HepG2 (cell line): ENCODE measurements at regions not wholly inside any gene's neighbourhood (a gene's known extent, or its start where the extent isn't known, plus 50 kb on each side); places are given as distances from the start of the nearest gene placed in this dataset.

Experiments
- ATAC-seq: fragments of 200-7000 bp; cut with Tn5 transposase; 3 replicates; pipeline ENCODE4 v1.9.1; 2020; ENCODE audit warnings: mild to moderate bottlenecking, moderate library complexity
- BruUV-seq: library from RNA; stranded (reverse); fragments of 400-500 nt; replicated peaks from 2 replicates; lab custom pipeline; 2021; lab: Mats Ljungman, UMichigan
- CTCF ChIA-PET: fragments of 300-600 bp; formaldehyde crosslinking; extraction: SDS; loops from one replicate; lab custom pipeline; 2021; ENCODE audit warnings: low total read pairs, inconsistent platforms, low intra/inter-chr PET ratio; lab: Yijun Ruan, JAX
- POLR2A ChIA-PET: fragments of 350-600 bp; sonication (Branson Sonifier 250); formaldehyde crosslinking; loops from one replicate; lab custom pipeline; 2020; ENCODE audit warnings: antibody characterized with exemption, inconsistent platforms; lab: Yijun Ruan, JAX
- DNase-seq: peaks from one replicate; pipeline ENCODE4 v3.0.0-alpha.2; 2015; ENCODE audit warnings: low spot score
- FAIRE-seq: peaks from 3 replicates; lab custom pipeline; 2011; peaks lifted over from hg19 to GRCh38; lab: Jason Lieb, UNC
- H2AFZ ChIP-seq: one replicate; pipeline ENCODE4 v1.6.1; 2011; ENCODE audit warnings: low read length, inconsistent platforms
- H3K27ac ChIP-seq: fragments of 300-600 bp; 3 replicates; pipeline ENCODE4 v1.8.0; 2011; ENCODE audit warnings: mixed run types, mild to moderate bottlenecking, mixed read lengths, low read length, inconsistent platforms; ENCODE audit not compliant: insufficient read depth; ENCODE audit errors: extremely low read length
- H3K27me3 ChIP-seq, 2 experiments: fragments of 200-600 bp in 1 of 2; 2 replicates in 1 of 2; 3 replicates in 1 of 2; pipeline versions ENCODE4 v1.6.0 to v1.8.0; 2011; ENCODE audit warnings: low read length in 2 of 2, mild to moderate bottlenecking in 2 of 2, moderate library complexity in 2 of 2, inconsistent platforms in 1 of 2; ENCODE audit not compliant: insufficient read depth in 2 of 2, control insufficient read depth in 1 of 2
- H3K36me3 ChIP-seq, 2 experiments: fragments of 200-600 bp in 1 of 2; replicated peaks in 1 of 2; 2 replicates in 1 of 2; 3 replicates in 1 of 2; pipeline versions ENCODE4 v1.5.1 to v1.8.0; 2011; ENCODE audit warnings: low read length in 2 of 2, inconsistent platforms in 1 of 2; ENCODE audit not compliant: insufficient read depth in 2 of 2, control insufficient read depth in 1 of 2
- H3K4me1 ChIP-seq: 2 replicates; pipeline ENCODE4 v1.5.1; 2012; ENCODE audit warnings: low read length, inconsistent platforms; ENCODE audit not compliant: insufficient read depth
- H3K4me2 ChIP-seq: 2 replicates; pipeline ENCODE4 v1.6.0; 2011; ENCODE audit warnings: low read depth, low read length, inconsistent platforms
- H3K4me3 ChIP-seq, 3 experiments: fragments of 200-600 bp in 1 of 3; sonication (generic), shearing (Covaris generic) in 1 of 3; replicated peaks in 1 of 3; 2 replicates each; pipeline ENCODE4 v1.5.1; 2011 to 2016; ENCODE audit warnings: low read length in 3 of 3, inconsistent platforms in 2 of 3, low read depth in 2 of 3, mild to moderate bottlenecking in 2 of 3, control low read depth in 1 of 3, mixed read lengths in 1 of 3; ENCODE audit not compliant: insufficient read depth in 1 of 3
- H3K79me2 ChIP-seq: one replicate; pipeline ENCODE4 v1.6.1; 2011; ENCODE audit warnings: low read length, inconsistent platforms; ENCODE audit not compliant: insufficient read depth
- H3K9ac ChIP-seq: 2 replicates; pipeline ENCODE4 v1.6.0; 2011; ENCODE audit warnings: mild to moderate bottlenecking, low read depth, low read length, inconsistent platforms; ENCODE audit not compliant: insufficient read depth
- H3K9me3 ChIP-seq: 2 replicates; pipeline ENCODE4 v1.5.1; 2012; ENCODE audit warnings: mild to moderate bottlenecking, low read length
- H4K20me1 ChIP-seq: 2 replicates; pipeline ENCODE4 v1.6.0; 2011; ENCODE audit warnings: inconsistent platforms, mild to moderate bottlenecking, low read length, moderate library complexity; ENCODE audit not compliant: insufficient read depth
- RFX3 ChIP-seq: IDR thresholded peaks from 2 replicates; pipeline ENCODE4 v1.6.1; 2016; ENCODE audit warnings: missing biosample characterization, missing genetic modification reagents
- RXRA ChIP-seq: sonication (generic); formaldehyde crosslinking; IDR thresholded peaks from 2 replicates; pipeline ENCODE4 v1.5.1; 2020; ENCODE audit warnings: missing genetic modification reagents
- TCF12 ChIP-seq, 2 experiments: fragments of 450-650 bp in 1 of 2; sonication (generic) in 1 of 2; formaldehyde crosslinking in 1 of 2; IDR thresholded peaks; 2 replicates each; pipeline versions ENCODE4 v1.6.1 to v1.8.0; 2017 to 2022; ENCODE audit warnings: antibody characterized with exemption in 1 of 2, mild to moderate bottlenecking in 1 of 2, missing genetic modification reagents in 1 of 2, moderate library complexity in 1 of 2
- XBP1 ChIP-seq: sonication (generic); formaldehyde crosslinking; IDR thresholded peaks from 2 replicates; pipeline ENCODE4 v1.5.0; 2020; ENCODE audit warnings: missing genetic modification reagents
- ZEB1 ChIP-seq: IDR thresholded peaks from 2 replicates; pipeline ENCODE4 v1.6.1; 2012; ENCODE audit warnings: mild to moderate bottlenecking, low read depth, inconsistent platforms; ENCODE audit not compliant: insufficient replicate concordance
- ZFY ChIP-seq: sonication (generic); formaldehyde crosslinking; IDR thresholded peaks from 2 replicates; pipeline ENCODE4 v1.4.0; 2020; ENCODE audit warnings: missing genetic modification reagents
- ZNF235 ChIP-seq: sonication (generic); formaldehyde crosslinking; IDR thresholded peaks from 2 replicates; pipeline ENCODE4 v1.8.1; 2023; ENCODE audit warnings: mild to moderate bottlenecking, missing genetic modification reagents, borderline replicate concordance
- ZNF317 ChIP-seq: sonication (generic); formaldehyde crosslinking; IDR thresholded peaks from 2 replicates; pipeline ENCODE4 v1.5.0; 2020; ENCODE audit warnings: mild to moderate bottlenecking, missing genetic modification reagents
- ZNF34 ChIP-seq: sonication (generic); formaldehyde crosslinking; IDR thresholded peaks from 2 replicates; pipeline ENCODE4 v1.4.0; 2020; ENCODE audit warnings: mild to moderate bottlenecking, missing genetic modification reagents, borderline replicate concordance
- ZNF672 ChIP-seq: sonication (generic); formaldehyde crosslinking; IDR thresholded peaks from 2 replicates; pipeline ENCODE4 v1.8.1; 2022; ENCODE audit warnings: missing genetic modification reagents
- ZNF749 ChIP-seq: sonication (generic); formaldehyde crosslinking; IDR thresholded peaks from 2 replicates; pipeline ENCODE4 v1.8.0; 2022; ENCODE audit warnings: mild to moderate bottlenecking, missing genetic modification reagents, moderate library complexity, borderline replicate concordance
- ZNF782 ChIP-seq: sonication (generic); formaldehyde crosslinking; IDR thresholded peaks from 2 replicates; pipeline ENCODE4 v1.4.0; 2020; ENCODE audit warnings: missing genetic modification reagents, mild to moderate bottlenecking, borderline replicate concordance
- ZSCAN25 ChIP-seq: sonication (generic); formaldehyde crosslinking; IDR thresholded peaks from 2 replicates; pipeline ENCODE4 v1.8.0; 2022; ENCODE audit warnings: mild to moderate bottlenecking, missing genetic modification reagents
- WGBS: methylation state at CpG from one replicate; pipeline ENCODE4 v1.1.6; 2017; ENCODE audit warnings: low lambda C conversion rate; 5-methylcytosine and 5-hydroxymethylcytosine counted together
- in situ Hi-C: cut with HindIII; loops from 2 replicates; pipeline ENCODE4 v1.10.0; 2017; ENCODE audit warnings: low pct_unique_long_range_greater_than_20kb; ENCODE audit not compliant: extremely low pct_ligation_motif_present
- intact Hi-C: fragments of 100-400 bp; cut with micrococcal nuclease; formaldehyde crosslinking; loops from one replicate; pipeline ENCODE4 v1.10.0; 2022; ENCODE audit not compliant: unreplicated experiment
- TF ChIP-seq, protein P1 (sequence below): sonication (generic); formaldehyde crosslinking; IDR thresholded peaks from 2 replicates; pipeline ENCODE4 v1.4.0; 2020; ENCODE audit warnings: mild to moderate bottlenecking, missing genetic modification reagents
- TF ChIP-seq, protein P2 (sequence below): sonication (generic); formaldehyde crosslinking; IDR thresholded peaks from 2 replicates; pipeline ENCODE4 v1.9.0; 2021; ENCODE audit warnings: missing genetic modification reagents, mild to moderate bottlenecking, borderline replicate concordance

DNA sequence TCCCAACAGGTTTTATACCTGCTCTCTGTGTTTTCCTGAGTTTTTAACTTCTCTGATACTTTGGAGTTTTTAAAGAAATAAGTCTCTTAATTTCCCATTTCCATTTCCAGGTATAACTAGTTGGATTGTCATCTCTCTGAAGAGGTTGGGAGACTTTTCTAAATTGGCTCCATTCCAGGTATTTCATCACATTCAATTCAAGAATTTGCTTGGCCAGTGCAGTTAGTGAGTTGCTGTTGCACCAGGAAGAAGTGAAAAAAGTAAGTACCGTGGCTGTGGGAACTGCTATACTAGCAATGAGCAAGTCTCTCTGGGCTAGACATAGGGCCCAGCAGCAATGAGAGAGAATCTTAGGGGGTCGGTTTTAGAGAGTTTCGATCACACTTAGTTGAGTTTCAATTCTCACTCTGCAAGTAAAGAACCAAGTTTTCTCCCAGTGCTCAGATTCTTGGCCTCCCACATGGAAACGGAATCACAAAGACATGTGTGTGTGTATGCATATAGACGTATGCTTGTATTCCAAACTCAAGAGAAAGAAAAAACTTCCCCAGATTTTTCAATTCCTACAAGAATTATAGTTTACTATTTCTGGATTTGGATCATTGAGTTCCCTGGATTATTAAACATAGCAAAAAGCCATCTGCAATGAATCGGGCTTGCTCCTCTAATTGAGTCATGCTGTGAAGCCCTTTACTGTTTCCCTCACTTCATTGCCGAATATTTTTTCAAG lies 894.4 kb downstream of the BCL11A start:
- in situ Hi-C loops (no loop called here), intact Hi-C loops (no loop called here)
- FAIRE-seq (no peak), DNase-seq (no peak), ATAC-seq (no peak)
- Histone ChIP-seq H3K4me3 (no peak overlapping the region), H3K4me2 (no peak overlapping the region), H3K27me3 (no peaks in the 10 kb centered on the region), H3K9me3 (no peaks in the 10 kb centered on the region), H3K36me3 (no peaks in the 10 kb centered on the region), H3K4me1 (no peaks in the 10 kb centered on the region), H3K9ac (no peak overlapping the region), H4K20me1 (no peaks in the 10 kb centered on the region), H3K27ac (no peak overlapping the region), H2AFZ (no peak overlapping the region), H3K79me2 (no peaks in the 10 kb centered on the region)
- no peak for TF ChIP-seq ZNF235 (CRISPR knock-in tag)
- TF ChIP-seq ZEB1: no peak
- no peak for TF ChIP-seq ZSCAN25 (CRISPR knock-in tag)
- no peak for TF ChIP-seq ZNF34 (CRISPR knock-in tag)
- no peak for TF ChIP-seq RFX3 (CRISPR knock-in tag)
- no peak for TF ChIP-seq ZNF782 (CRISPR knock-in tag)
- TF ChIP-seq XBP1 (CRISPR knock-in tag): no peak
- TF ChIP-seq TCF12 (IDR thresholded peaks at IDR 0.05): no peak
- no peak for TF ChIP-seq TCF12 (CRISPR knock-in tag; IDR thresholded peaks at IDR 0.05)
- TF ChIP-seq ZNF317 (CRISPR knock-in tag): no peak
- TF ChIP-seq, protein P1, sequence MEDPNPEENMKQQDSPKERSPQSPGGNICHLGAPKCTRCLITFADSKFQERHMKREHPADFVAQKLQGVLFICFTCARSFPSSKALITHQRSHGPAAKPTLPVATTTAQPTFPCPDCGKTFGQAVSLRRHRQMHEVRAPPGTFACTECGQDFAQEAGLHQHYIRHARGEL: no peak
- TF ChIP-seq, protein P2, sequence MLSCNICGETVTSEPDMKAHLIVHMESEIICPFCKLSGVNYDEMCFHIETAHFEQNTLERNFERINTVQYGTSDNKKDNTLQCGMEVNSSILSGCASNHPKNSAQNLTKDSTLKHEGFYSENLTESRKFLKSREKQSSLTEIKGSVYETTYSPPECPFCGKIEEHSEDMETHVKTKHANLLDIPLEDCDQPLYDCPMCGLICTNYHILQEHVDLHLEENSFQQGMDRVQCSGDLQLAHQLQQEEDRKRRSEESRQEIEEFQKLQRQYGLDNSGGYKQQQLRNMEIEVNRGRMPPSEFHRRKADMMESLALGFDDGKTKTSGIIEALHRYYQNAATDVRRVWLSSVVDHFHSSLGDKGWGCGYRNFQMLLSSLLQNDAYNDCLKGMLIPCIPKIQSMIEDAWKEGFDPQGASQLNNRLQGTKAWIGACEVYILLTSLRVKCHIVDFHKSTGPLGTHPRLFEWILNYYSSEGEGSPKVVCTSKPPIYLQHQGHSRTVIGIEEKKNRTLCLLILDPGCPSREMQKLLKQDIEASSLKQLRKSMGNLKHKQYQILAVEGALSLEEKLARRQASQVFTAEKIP (CRISPR knock-in tag): no peak
- TF ChIP-seq ZNF749 (CRISPR knock-in tag): no peak
- TF ChIP-seq RXRA (CRISPR knock-in tag): no peak
- no peak for TF ChIP-seq ZFY (CRISPR knock-in tag)
- TF ChIP-seq ZNF672 (CRISPR knock-in tag): no peak
- ChIA-PET CTCF (no interaction called here), POLR2A (no interaction called here)
- WGBS: under 1% methylated on average over 7 of the region's 7 CpGs
- no TSS peak for BruUV-seq
